Hepatocyte (in vitro differentiated cells): ENCODE measurements at regions not wholly inside any gene's neighbourhood (a gene's known extent, or its start where the extent isn't known, plus 50 kb on each side); places are given as distances from the start of the nearest gene placed in this dataset.

Experiments
- CTCF ChIP-seq: fragments of 200-600 bp; sonication (generic); IDR thresholded peaks from 2 replicates; pipeline ENCODE4 v1.5.1; 2016; ENCODE audit warnings: antibody characterized with exemption, mild to moderate bottlenecking; ENCODE audit not compliant: poor library complexity
- EZH2 ChIP-seq: fragments of 200-600 bp; sonication (generic); IDR thresholded peaks from 2 replicates; pipeline ENCODE4 v1.6.1; 2016; ENCODE audit warnings: antibody characterized with exemption, mild to moderate bottlenecking, borderline replicate concordance
- EZH2phosphoT487 ChIP-seq: fragments of 200-600 bp; sonication (generic); IDR thresholded peaks from one replicate; pipeline ENCODE4 v1.6.1; 2018; ENCODE audit warnings: antibody characterized with exemption, mild to moderate bottlenecking, low read depth, moderate library complexity; ENCODE audit not compliant: unreplicated experiment, severe bottlenecking

- TF ChIP-seq CTCF (no peak), EZH2phosphoT487 (no peak), EZH2 (no peak)
Measured at GRCh38 chr3:117136003-117136402, 426.4 kb downstream of the TUSC7 start.
